ENCODE measurements at regions not wholly inside any gene's neighbourhood (a gene's known extent, or its start where the extent isn't known, plus 50 kb on each side); places are given as distances from the start of the nearest gene placed in this dataset.

GRCh38 chr7:155173905-155174304, 103.8 kb downstream of the HTR5A start:
- no peaks in the 10 kb centered on the region for H3K27me3 ChIP-seq (ENCODE audit: insufficient read depth, poor library complexity, severe bottlenecking)
- TF ChIP-seq CTCF (IDR thresholded peaks at IDR 0.05; ENCODE audit: insufficient read depth, low read length): no peak
- TF ChIP-seq SPI1 (IDR thresholded peaks at IDR 0.05; ENCODE audit: borderline replicate concordance, low read depth): no peak
- TF ChIP-seq POLR2AphosphoS5 (IDR thresholded peaks at IDR 0.05; ENCODE audit: low read depth): no peak
- TF ChIP-seq GABPA (IDR thresholded peaks at IDR 0.05; ENCODE audit: low read depth): no peak
- TF ChIP-seq, protein P1, sequence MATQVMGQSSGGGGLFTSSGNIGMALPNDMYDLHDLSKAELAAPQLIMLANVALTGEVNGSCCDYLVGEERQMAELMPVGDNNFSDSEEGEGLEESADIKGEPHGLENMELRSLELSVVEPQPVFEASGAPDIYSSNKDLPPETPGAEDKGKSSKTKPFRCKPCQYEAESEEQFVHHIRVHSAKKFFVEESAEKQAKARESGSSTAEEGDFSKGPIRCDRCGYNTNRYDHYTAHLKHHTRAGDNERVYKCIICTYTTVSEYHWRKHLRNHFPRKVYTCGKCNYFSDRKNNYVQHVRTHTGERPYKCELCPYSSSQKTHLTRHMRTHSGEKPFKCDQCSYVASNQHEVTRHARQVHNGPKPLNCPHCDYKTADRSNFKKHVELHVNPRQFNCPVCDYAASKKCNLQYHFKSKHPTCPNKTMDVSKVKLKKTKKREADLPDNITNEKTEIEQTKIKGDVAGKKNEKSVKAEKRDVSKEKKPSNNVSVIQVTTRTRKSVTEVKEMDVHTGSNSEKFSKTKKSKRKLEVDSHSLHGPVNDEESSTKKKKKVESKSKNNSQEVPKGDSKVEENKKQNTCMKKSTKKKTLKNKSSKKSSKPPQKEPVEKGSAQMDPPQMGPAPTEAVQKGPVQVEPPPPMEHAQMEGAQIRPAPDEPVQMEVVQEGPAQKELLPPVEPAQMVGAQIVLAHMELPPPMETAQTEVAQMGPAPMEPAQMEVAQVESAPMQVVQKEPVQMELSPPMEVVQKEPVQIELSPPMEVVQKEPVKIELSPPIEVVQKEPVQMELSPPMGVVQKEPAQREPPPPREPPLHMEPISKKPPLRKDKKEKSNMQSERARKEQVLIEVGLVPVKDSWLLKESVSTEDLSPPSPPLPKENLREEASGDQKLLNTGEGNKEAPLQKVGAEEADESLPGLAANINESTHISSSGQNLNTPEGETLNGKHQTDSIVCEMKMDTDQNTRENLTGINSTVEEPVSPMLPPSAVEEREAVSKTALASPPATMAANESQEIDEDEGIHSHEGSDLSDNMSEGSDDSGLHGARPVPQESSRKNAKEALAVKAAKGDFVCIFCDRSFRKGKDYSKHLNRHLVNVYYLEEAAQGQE (IDR thresholded peaks at IDR 0.05; ENCODE audit: insufficient replicate concordance, low read depth): no peak
- H3K27ac ChIP-seq (replicated peaks): no peak overlapping the region

DNA sequence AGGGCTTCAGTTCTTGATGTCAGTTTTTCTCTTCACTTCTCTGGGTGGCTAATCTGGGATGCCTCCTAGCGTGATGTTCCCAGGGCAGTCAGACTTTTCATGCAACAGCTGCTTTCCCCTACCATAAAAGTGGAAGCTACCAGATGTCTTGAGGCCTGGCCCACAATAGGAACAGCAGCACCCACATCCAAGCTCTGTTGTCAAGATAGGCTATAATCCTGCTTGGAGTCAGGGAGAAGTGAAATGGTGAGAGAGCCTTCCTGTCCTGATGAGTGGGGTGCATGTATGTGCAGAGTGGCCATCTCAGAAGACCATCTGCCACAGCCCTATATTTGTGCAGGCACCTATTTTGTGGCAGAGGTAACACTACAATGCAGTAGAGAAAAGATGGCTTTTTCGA, 108.0 kb downstream of the HTR5A start:
- no peak for DNase-seq (ENCODE audit: low read depth in 1 of 2, low spot score in 1 of 2)

More at GRCh38 chr7:155173905-155174304, 103.8 kb downstream of the HTR5A start:
- DNase-seq (ENCODE audit: low read depth in 1 of 2, low spot score in 1 of 2): no peak
- H3K4me3 ChIP-seq (replicated peaks; ENCODE audit: insufficient read depth, low read length): no peak overlapping the region

DNA sequence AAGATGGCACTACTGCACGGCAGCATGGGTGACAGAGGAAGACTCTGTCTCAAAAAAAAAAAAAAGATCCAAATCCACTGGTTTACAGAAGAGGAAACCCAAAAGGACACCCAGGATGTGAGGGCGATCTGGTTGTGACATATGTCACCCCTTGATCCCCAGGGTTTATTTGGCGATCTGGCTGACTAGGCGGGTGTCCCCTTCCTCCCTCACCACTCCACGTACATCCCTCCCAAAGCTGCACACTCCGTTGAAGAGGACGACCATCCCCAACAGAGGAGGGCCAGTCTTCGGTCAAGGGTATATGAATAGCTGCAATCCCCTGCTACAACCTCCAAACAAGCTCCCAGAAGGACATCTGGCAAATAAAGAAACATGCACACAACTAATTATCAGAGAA, 111.6 kb downstream of the HTR5A start:
- DNase-seq (ENCODE audit: low read depth in 1 of 2, low spot score in 1 of 2): no peak
- Histone ChIP-seq H3K27me3 (ENCODE audit: insufficient read depth, poor library complexity, severe bottlenecking) (no peaks in the 10 kb centered on the region), H3K4me3 (replicated peaks; ENCODE audit: insufficient read depth, low read length) (no peak overlapping the region), H3K27ac (replicated peaks) (no peak overlapping the region)
- TF ChIP-seq GABPA (IDR thresholded peaks at IDR 0.05; ENCODE audit: low read depth) (no peak), CTCF (IDR thresholded peaks at IDR 0.05; ENCODE audit: insufficient read depth, low read length) (no peak), POLR2AphosphoS5 (IDR thresholded peaks at IDR 0.05; ENCODE audit: low read depth) (no peak)

More for the DNA sequence above, 108.0 kb downstream of the HTR5A start:
- Histone ChIP-seq H3K4me3 (replicated peaks; ENCODE audit: insufficient read depth, low read length) (no peak overlapping the region), H3K27ac (replicated peaks) (no peak overlapping the region), H3K27me3 (ENCODE audit: insufficient read depth, poor library complexity, severe bottlenecking) (no peaks in the 10 kb centered on the region)
- no peak for TF ChIP-seq CTCF (IDR thresholded peaks at IDR 0.05; ENCODE audit: insufficient read depth, low read length)
- no peak for TF ChIP-seq SPI1 (IDR thresholded peaks at IDR 0.05; ENCODE audit: borderline replicate concordance, low read depth)
- no peak for TF ChIP-seq GABPA (IDR thresholded peaks at IDR 0.05; ENCODE audit: low read depth)
- TF ChIP-seq, protein P1 (IDR thresholded peaks at IDR 0.05; ENCODE audit: insufficient replicate concordance, low read depth): no peak
- no peak for TF ChIP-seq POLR2AphosphoS5 (IDR thresholded peaks at IDR 0.05; ENCODE audit: low read depth)

- Histone ChIP-seq H3K27me3 (ENCODE audit: insufficient read depth, poor library complexity, severe bottlenecking) (no peaks in the 10 kb centered on the region), H3K4me3 (replicated peaks; ENCODE audit: insufficient read depth, low read length) (no peak overlapping the region), H3K27ac (replicated peaks) (no peak overlapping the region)
- TF ChIP-seq, protein P1 (IDR thresholded peaks at IDR 0.05; ENCODE audit: insufficient replicate concordance, low read depth): no peak
- no peak for TF ChIP-seq GABPA (IDR thresholded peaks at IDR 0.05; ENCODE audit: low read depth)
- TF ChIP-seq CTCF (IDR thresholded peaks at IDR 0.05; ENCODE audit: insufficient read depth, low read length): no peak
- no peak for TF ChIP-seq SPI1 (IDR thresholded peaks at IDR 0.05; ENCODE audit: borderline replicate concordance, low read depth)
- TF ChIP-seq POLR2AphosphoS5 (IDR thresholded peaks at IDR 0.05; ENCODE audit: low read depth): no peak
- DNase-seq (ENCODE audit: low read depth in 1 of 2, low spot score in 1 of 2): no peak
These were observed 112.4 kb downstream of the HTR5A start for GRCh38 chr7:155182406-155182970.

Data from HL-60 (cell line).